Right lobe of liver (tissue), 6 donors: ENCODE measurements at regions not wholly inside any gene's neighbourhood (a gene's known extent, or its start where the extent isn't known, plus 50 kb on each side); places are given as distances from the start of the nearest gene placed in this dataset.

Source experiments
- ATAC-seq, 4 donors: fragments of 200-7000 bp; cut with Tn5 transposase; one replicate each; pipeline ENCODE4 v1.9.1; 2020; ENCODE audit warnings: mild to moderate bottlenecking in 4 of 4, moderate library complexity in 4 of 4
- DNase-seq, 3 donors: peaks; one replicate each; pipeline ENCODE4 v3.0.0-alpha.2; 2020
- H3K27ac ChIP-seq, 3 donors: fragments of 200-600 bp; one replicate each; pipeline ENCODE4 v1.8.0; 2022
- H3K27me3 ChIP-seq, 2 donors: fragments of 200-600 bp; one replicate each; pipeline ENCODE4 v1.8.0; 2022
- H3K36me3 ChIP-seq, 4 donors: fragments of 200-600 bp; sonication (generic) in 1 of 4; one replicate each; pipeline versions ENCODE4 v1.5.1 to v1.8.0; 2017 to 2022; ENCODE audit warnings: control low read depth in 1 of 4
- H3K4me1 ChIP-seq, 4 donors: fragments of 200-600 bp; sonication (generic) in 1 of 4; one replicate each; pipeline versions ENCODE4 v1.5.1 to v1.8.0; 2017 to 2022; ENCODE audit warnings: control low read depth in 1 of 4
- H3K4me3 ChIP-seq, 3 donors: fragments of 200-600 bp; one replicate each; pipeline ENCODE4 v1.8.0; 2022
- H3K9me3 ChIP-seq, 4 donors: fragments of 200-600 bp; sonication (generic) in 1 of 4; one replicate each; pipeline versions ENCODE4 v1.5.1 to v1.8.0; 2017 to 2022; ENCODE audit warnings: control low read depth in 1 of 4
- CTCF ChIP-seq, 4 donors: fragments of 200-600 bp in 3 of 4; fragments of 450-650 bp in 1 of 4; IDR thresholded peaks; one replicate each; pipeline versions ENCODE4 v1.5.1 to v1.8.0; 2016 to 2022; ENCODE audit warnings: antibody characterized with exemption in 4 of 4, mild to moderate bottlenecking in 2 of 4
- POLR2A ChIP-seq: fragments of 450-650 bp; IDR thresholded peaks from one replicate; pipeline ENCODE4 v1.6.1; 2017; ENCODE audit warnings: antibody characterized with exemption, mild to moderate bottlenecking
- WGBS: methylation state at CpG from one replicate; pipeline ENCODE4 v1.1.6; 2018; ENCODE audit warnings: low coverage, low lambda C conversion rate; ENCODE audit not compliant: insufficient coverage; ENCODE audit errors: missing lambda C conversion rate; 5-methylcytosine and 5-hydroxymethylcytosine counted together
- intact Hi-C, 2 donors: fragments of 100-400 bp; cut with DNase I; formaldehyde crosslinking; loops; one replicate each; pipeline versions ENCODE4 v1.11.2 to v1.14.1; 2022
- donor health status: DM: no; HTN: yes; CAD: no.
- donor health status: DM: no; HTN: no; CAD: no.
- donor health status: DM: no; HTN: no; CAD: no.
- donor health status: DM: no; HTN: yes; CAD: no.
- donor health status: DM: no; HTN: yes; CAD: no.

- no peaks in the 10 kb centered on the region for H3K4me1 ChIP-seq
- intact Hi-C loops, result no loop called here
- H3K27me3 ChIP-seq, result no peaks in the 10 kb centered on the region
- WGBS, result no CpG with 5 or more reads among the region's 3 CpGs
- H3K9me3 ChIP-seq, result no peaks in the 10 kb centered on the region
- no peak for ATAC-seq
- H3K4me3 ChIP-seq, result no peak overlapping the region
- H3K36me3 ChIP-seq, result no peaks in the 10 kb centered on the region
- no peak for TF ChIP-seq CTCF (IDR thresholded peaks at IDR 0.05)
- no peak for TF ChIP-seq POLR2A
- H3K27ac ChIP-seq, result no peak overlapping the region
- DNase-seq, result no peak
Measured at GRCh38 chr4:66187175-66187720, 517.0 kb upstream of the EPHA5 start.

- Histone ChIP-seq H3K27ac (no peak overlapping the region), H3K4me1 (no peaks in the 10 kb centered on the region), H3K4me3 (no peak overlapping the region), H3K9me3 (no peaks in the 10 kb centered on the region), H3K36me3 (no peaks in the 10 kb centered on the region), H3K27me3 (no peaks in the 10 kb centered on the region)
- intact Hi-C loops, result no loop called here
- TF ChIP-seq CTCF (IDR thresholded peaks at IDR 0.05) (no peak), POLR2A (no peak)
- DNase-seq (no peak), ATAC-seq (no peak)
Measured at GRCh38 chr4:66186095-66186494, 515.8 kb upstream of the EPHA5 start.

DNA sequence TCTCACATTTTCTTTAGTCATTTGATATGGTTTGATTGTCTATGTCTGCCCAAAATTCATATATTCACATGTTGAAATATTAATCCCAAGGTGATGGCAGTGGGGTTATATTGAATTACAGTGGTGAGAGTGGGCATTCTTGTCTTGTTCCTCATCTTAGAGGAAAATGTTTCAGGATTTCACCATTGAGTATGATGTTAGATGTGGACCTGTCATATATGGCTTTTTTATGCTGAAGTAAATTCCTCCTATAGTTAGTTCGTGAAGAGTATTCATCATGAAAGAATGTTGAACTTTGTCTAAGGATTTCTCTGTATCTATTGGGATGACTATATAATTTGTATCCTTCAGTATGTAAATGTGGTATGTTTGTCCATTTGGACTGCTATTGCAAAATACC is 512.3 kb upstream of the EPHA5 start:
- Histone ChIP-seq H3K9me3 (no peaks in the 10 kb centered on the region), H3K27ac (no peak overlapping the region), H3K4me3 (no peak overlapping the region), H3K36me3 (no peaks in the 10 kb centered on the region), H3K4me1 (no peaks in the 10 kb centered on the region), H3K27me3 (no peaks in the 10 kb centered on the region)
- DNase-seq (no peak), ATAC-seq (no peak)
- intact Hi-C loops, result no loop called here
- WGBS, result 47% methylated on average over 1 of the region's 1 CpG
- TF ChIP-seq CTCF (IDR thresholded peaks at IDR 0.05), result no peak
- TF ChIP-seq POLR2A, result no peak

DNA sequence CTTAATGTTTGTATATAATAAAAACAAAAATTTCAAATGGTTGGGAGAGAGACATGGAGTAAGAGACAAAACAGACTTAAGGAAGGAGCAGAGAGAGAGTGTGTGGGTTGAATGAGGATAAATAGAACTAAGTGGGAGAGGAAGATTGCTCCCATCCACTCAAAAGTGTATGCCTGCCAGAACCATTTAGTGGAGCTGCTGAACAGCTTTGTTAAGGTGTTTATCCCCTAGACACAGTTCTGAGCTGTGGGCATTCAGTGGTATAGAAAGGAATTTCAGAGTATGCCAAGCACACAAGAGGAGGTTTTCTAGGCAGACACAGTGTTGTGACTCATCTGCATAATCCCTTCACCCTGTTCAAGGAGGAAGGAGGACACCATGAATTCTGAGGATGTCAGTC is 508.6 kb upstream of the EPHA5 start:
- Histone ChIP-seq H3K27me3 (no peaks in the 10 kb centered on the region), H3K4me1 (no peaks in the 10 kb centered on the region), H3K4me3 (no peak overlapping the region), H3K36me3 (no peaks in the 10 kb centered on the region), H3K9me3 (no peaks in the 10 kb centered on the region), H3K27ac (no peak overlapping the region)
- intact Hi-C loops, result no loop called here
- ATAC-seq (no peak), DNase-seq (no peak)
- TF ChIP-seq CTCF (IDR thresholded peaks at IDR 0.05), result no peak
- TF ChIP-seq POLR2A, result no peak

DNA sequence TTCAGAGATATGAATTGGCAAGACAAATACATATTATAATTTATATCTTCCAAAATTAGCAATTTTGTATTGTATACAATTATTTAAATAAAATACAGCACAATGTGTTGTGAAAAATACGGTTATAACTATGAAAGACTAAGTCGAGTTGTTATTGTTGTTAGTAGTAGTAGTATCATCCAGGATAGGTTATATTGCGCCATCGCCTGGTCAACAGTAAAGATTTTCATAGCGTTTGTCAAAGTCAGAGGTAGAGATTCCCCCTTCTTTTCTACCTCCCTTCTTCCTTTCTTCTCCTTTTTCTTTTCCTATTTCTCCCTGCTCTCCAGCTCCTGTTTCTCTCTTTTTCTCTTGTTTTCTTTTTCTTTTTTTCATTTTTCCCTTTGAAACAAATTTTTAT is 499.1 kb upstream of the EPHA5 start:
- Histone ChIP-seq H3K9me3 (no peaks in the 10 kb centered on the region), H3K4me3 (no peak overlapping the region), H3K27ac (no peak overlapping the region), H3K36me3 (no peaks in the 10 kb centered on the region), H3K27me3 (no peaks in the 10 kb centered on the region), H3K4me1 (no peaks in the 10 kb centered on the region)
- intact Hi-C loops, result no loop called here
- 19% methylated on average over 5 of the region's 5 CpGs for WGBS
- TF ChIP-seq CTCF (IDR thresholded peaks at IDR 0.05) (no peak), POLR2A (no peak)
- no peak for ATAC-seq
- no peak for DNase-seq
